HepG2 (cell line): ENCODE measurements at regions not wholly inside any gene's neighbourhood (a gene's known extent, or its start where the extent isn't known, plus 50 kb on each side); places are given as distances from the start of the nearest gene placed in this dataset.

Source experiments
- ATAC-seq: fragments of 200-7000 bp; cut with Tn5 transposase; 3 replicates; pipeline ENCODE4 v1.9.1; 2020; ENCODE audit warnings: mild to moderate bottlenecking, moderate library complexity
- BruUV-seq: library from RNA; stranded (reverse); fragments of 400-500 nt; replicated peaks from 2 replicates; lab custom pipeline; 2021; lab: Mats Ljungman, UMichigan
- CTCF ChIA-PET: fragments of 300-600 bp; formaldehyde crosslinking; extraction: SDS; loops from one replicate; lab custom pipeline; 2021; ENCODE audit warnings: low total read pairs, inconsistent platforms, low intra/inter-chr PET ratio; lab: Yijun Ruan, JAX
- POLR2A ChIA-PET: fragments of 350-600 bp; sonication (Branson Sonifier 250); formaldehyde crosslinking; loops from one replicate; lab custom pipeline; 2020; ENCODE audit warnings: antibody characterized with exemption, inconsistent platforms; lab: Yijun Ruan, JAX
- DNase-seq: peaks from one replicate; pipeline ENCODE4 v3.0.0-alpha.2; 2015; ENCODE audit warnings: low spot score
- FAIRE-seq: peaks from 3 replicates; lab custom pipeline; 2011; peaks lifted over from hg19 to GRCh38; lab: Jason Lieb, UNC
- H2AFZ ChIP-seq: one replicate; pipeline ENCODE4 v1.6.1; 2011; ENCODE audit warnings: low read length, inconsistent platforms
- H3K27ac ChIP-seq: fragments of 300-600 bp; 3 replicates; pipeline ENCODE4 v1.8.0; 2011; ENCODE audit warnings: mixed run types, mild to moderate bottlenecking, mixed read lengths, low read length, inconsistent platforms; ENCODE audit not compliant: insufficient read depth; ENCODE audit errors: extremely low read length
- H3K27me3 ChIP-seq, 2 experiments: fragments of 200-600 bp in 1 of 2; 2 replicates in 1 of 2; 3 replicates in 1 of 2; pipeline versions ENCODE4 v1.6.0 to v1.8.0; 2011; ENCODE audit warnings: low read length in 2 of 2, mild to moderate bottlenecking in 2 of 2, moderate library complexity in 2 of 2, inconsistent platforms in 1 of 2; ENCODE audit not compliant: insufficient read depth in 2 of 2, control insufficient read depth in 1 of 2
- H3K36me3 ChIP-seq, 2 experiments: fragments of 200-600 bp in 1 of 2; replicated peaks in 1 of 2; 2 replicates in 1 of 2; 3 replicates in 1 of 2; pipeline versions ENCODE4 v1.5.1 to v1.8.0; 2011; ENCODE audit warnings: low read length in 2 of 2, inconsistent platforms in 1 of 2; ENCODE audit not compliant: insufficient read depth in 2 of 2, control insufficient read depth in 1 of 2
- H3K4me1 ChIP-seq: 2 replicates; pipeline ENCODE4 v1.5.1; 2012; ENCODE audit warnings: low read length, inconsistent platforms; ENCODE audit not compliant: insufficient read depth
- H3K4me2 ChIP-seq: 2 replicates; pipeline ENCODE4 v1.6.0; 2011; ENCODE audit warnings: low read depth, low read length, inconsistent platforms
- H3K4me3 ChIP-seq, 3 experiments: fragments of 200-600 bp in 1 of 3; sonication (generic), shearing (Covaris generic) in 1 of 3; replicated peaks in 1 of 3; 2 replicates each; pipeline ENCODE4 v1.5.1; 2011 to 2016; ENCODE audit warnings: low read length in 3 of 3, inconsistent platforms in 2 of 3, low read depth in 2 of 3, mild to moderate bottlenecking in 2 of 3, control low read depth in 1 of 3, mixed read lengths in 1 of 3; ENCODE audit not compliant: insufficient read depth in 1 of 3
- H3K79me2 ChIP-seq: one replicate; pipeline ENCODE4 v1.6.1; 2011; ENCODE audit warnings: low read length, inconsistent platforms; ENCODE audit not compliant: insufficient read depth
- H3K9ac ChIP-seq: 2 replicates; pipeline ENCODE4 v1.6.0; 2011; ENCODE audit warnings: mild to moderate bottlenecking, low read depth, low read length, inconsistent platforms; ENCODE audit not compliant: insufficient read depth
- H3K9me3 ChIP-seq: 2 replicates; pipeline ENCODE4 v1.5.1; 2012; ENCODE audit warnings: mild to moderate bottlenecking, low read length
- H4K20me1 ChIP-seq: 2 replicates; pipeline ENCODE4 v1.6.0; 2011; ENCODE audit warnings: inconsistent platforms, mild to moderate bottlenecking, low read length, moderate library complexity; ENCODE audit not compliant: insufficient read depth
- CEBPG ChIP-seq: IDR thresholded peaks from 2 replicates; pipeline ENCODE4 v1.6.1; 2016
- ETV5 ChIP-seq: IDR thresholded peaks from 2 replicates; pipeline ENCODE4 v1.6.1; 2018; ENCODE audit warnings: missing biosample characterization, missing genetic modification reagents, inconsistent platforms, borderline replicate concordance
- ETV6 ChIP-seq: sonication (generic); formaldehyde crosslinking; conservative IDR thresholded peaks from 2 replicates; pipeline ENCODE4 v1.4.0; 2020; ENCODE audit warnings: missing genetic modification reagents
- GTF2F1 ChIP-seq: fragments of 150-350 bp; IDR thresholded peaks from 2 replicates; pipeline ENCODE4 v1.6.1; 2014; ENCODE audit warnings: low read length
- HCFC1 ChIP-seq: fragments of 150-350 bp; IDR thresholded peaks from 2 replicates; pipeline ENCODE4 v1.6.1; 2014; ENCODE audit warnings: low read depth, low read length
- HDAC6 ChIP-seq: fragments of 200-600 bp; sonication (generic); IDR thresholded peaks from 2 replicates; pipeline ENCODE4 v1.7.0; 2017; ENCODE audit warnings: mild to moderate bottlenecking, antibody characterized with exemption, low read length, low read depth
- KDM3A ChIP-seq: IDR thresholded peaks from 2 replicates; pipeline ENCODE4 v1.6.1; 2018; ENCODE audit warnings: low read depth, missing compliant biosample characterization
- MED13 ChIP-seq: sonication (generic); formaldehyde crosslinking; IDR thresholded peaks from 2 replicates; pipeline ENCODE4 v1.5.0; 2020; ENCODE audit warnings: missing genetic modification reagents
- MED8 ChIP-seq: sonication (generic); formaldehyde crosslinking; IDR thresholded peaks from 2 replicates; pipeline ENCODE4 v1.8.1; 2023; ENCODE audit warnings: mild to moderate bottlenecking, missing genetic modification reagents; ENCODE audit not compliant: insufficient replicate concordance
- MXI1 ChIP-seq: IDR thresholded peaks from 3 replicates; pipeline ENCODE4 v1.6.1; 2012; ENCODE audit warnings: low read depth, low read length, inconsistent platforms, borderline replicate concordance
- NPAS2 ChIP-seq: sonication (generic); formaldehyde crosslinking; IDR thresholded peaks from 2 replicates; pipeline ENCODE4 v1.8.0; 2022; ENCODE audit warnings: mild to moderate bottlenecking, missing genetic modification reagents, borderline replicate concordance
- ONECUT2 ChIP-seq: sonication (generic); formaldehyde crosslinking; IDR thresholded peaks from 2 replicates; pipeline ENCODE4 v1.4.0; 2020; ENCODE audit warnings: missing genetic modification reagents
- RNF2 ChIP-seq: fragments of 450-650 bp; conservative IDR thresholded peaks from 2 replicates; pipeline ENCODE4 v1.6.1; 2016; ENCODE audit warnings: low read depth
- SIN3A ChIP-seq: IDR thresholded peaks from 2 replicates; pipeline ENCODE4 v1.6.1; 2011; ENCODE audit warnings: low read depth, mild to moderate bottlenecking, control low read depth, low read length, borderline replicate concordance
- SOX6 ChIP-seq, 2 experiments: fragments of 450-650 bp in 1 of 2; sonication (generic) in 1 of 2; formaldehyde crosslinking in 1 of 2; IDR thresholded peaks; 2 replicates each; pipeline versions ENCODE4 v1.4.0 to v1.6.1; 2017 to 2020; ENCODE audit warnings: antibody characterized with exemption in 1 of 2, mild to moderate bottlenecking in 1 of 2, missing genetic modification reagents in 1 of 2
- ZNF180 ChIP-seq: sonication (generic); formaldehyde crosslinking; IDR thresholded peaks from 2 replicates; pipeline ENCODE4 v1.4.0; 2020; ENCODE audit warnings: low read depth, missing genetic modification reagents, borderline replicate concordance
- ZNF234 ChIP-seq: sonication (generic); formaldehyde crosslinking; conservative IDR thresholded peaks from 2 replicates; pipeline ENCODE4 v1.5.1; 2020; ENCODE audit warnings: mild to moderate bottlenecking, missing genetic modification reagents
- ZNF362 ChIP-seq: sonication (generic); formaldehyde crosslinking; IDR thresholded peaks from 2 replicates; pipeline ENCODE4 v1.4.0; 2020; ENCODE audit warnings: missing genetic modification reagents, mild to moderate bottlenecking, borderline replicate concordance
- ZNF460 ChIP-seq: sonication (generic); formaldehyde crosslinking; IDR thresholded peaks from 2 replicates; pipeline ENCODE4 v1.5.1; 2020; ENCODE audit warnings: missing genetic modification reagents, mild to moderate bottlenecking, borderline replicate concordance
- ZNF530 ChIP-seq: sonication (generic); formaldehyde crosslinking; IDR thresholded peaks from 2 replicates; pipeline ENCODE4 v1.5.0; 2020; ENCODE audit warnings: low read depth, mild to moderate bottlenecking, missing genetic modification reagents
- WGBS: methylation state at CpG from one replicate; pipeline ENCODE4 v1.1.6; 2017; ENCODE audit warnings: low lambda C conversion rate; 5-methylcytosine and 5-hydroxymethylcytosine counted together
- in situ Hi-C: cut with HindIII; loops from 2 replicates; pipeline ENCODE4 v1.10.0; 2017; ENCODE audit warnings: low pct_unique_long_range_greater_than_20kb; ENCODE audit not compliant: extremely low pct_ligation_motif_present
- intact Hi-C: fragments of 100-400 bp; cut with micrococcal nuclease; formaldehyde crosslinking; loops from one replicate; pipeline ENCODE4 v1.10.0; 2022; ENCODE audit not compliant: unreplicated experiment

DNA sequence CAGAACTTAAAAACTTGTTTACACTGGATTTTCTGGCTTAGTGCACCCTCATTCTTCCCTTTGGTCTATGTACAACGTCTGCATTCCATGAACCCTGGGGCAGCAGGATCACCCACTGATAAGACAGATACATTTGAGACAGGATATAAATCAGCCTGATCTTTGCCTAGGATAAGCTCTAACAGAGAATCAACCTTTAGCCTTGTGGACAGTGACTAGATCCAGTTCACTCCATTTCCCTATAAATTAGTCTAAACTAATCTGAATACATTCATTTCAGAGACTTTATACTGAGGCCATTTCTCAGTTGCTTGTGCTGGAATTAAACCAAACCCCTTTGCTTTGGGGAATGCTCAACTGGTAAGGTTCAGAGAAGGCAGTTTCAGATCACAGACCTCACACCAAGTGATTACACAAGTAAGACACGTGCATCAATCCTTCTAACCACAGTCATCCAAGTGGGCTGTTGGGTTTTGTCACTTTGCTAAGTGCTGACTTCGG lies 639.8 kb upstream of the FZD8 start:
- CTCF ChIA-PET: no interaction called here
- in situ Hi-C loops: no loop called here

More for the DNA sequence above, 639.8 kb upstream of the FZD8 start:
- Histone ChIP-seq H3K36me3 (no peaks in the 10 kb centered on the region), H3K27ac (no peak overlapping the region), H3K4me2 (no peak overlapping the region)
- WGBS: 2% methylated on average over 3 of the region's 3 CpGs
- DNase-seq: no peak
- no peak for TF ChIP-seq ZNF362 (CRISPR knock-in tag)
- TF ChIP-seq ZNF180 (CRISPR knock-in tag): no peak
- no peak for TF ChIP-seq ZNF530 (CRISPR knock-in tag)
- TF ChIP-seq MED13 (CRISPR knock-in tag): no peak
- no peak for TF ChIP-seq HCFC1
- no peak for TF ChIP-seq ONECUT2 (CRISPR knock-in tag)
- TF ChIP-seq GTF2F1: no peak
- no peak for TF ChIP-seq ETV6 (CRISPR knock-in tag)
- TF ChIP-seq ZNF234 (CRISPR knock-in tag): no peak
- TF ChIP-seq ZNF460 (CRISPR knock-in tag): no peak
- TF ChIP-seq MXI1: no peak
- no peak for TF ChIP-seq RNF2
- TF ChIP-seq NPAS2: no peak
- no peak for TF ChIP-seq HDAC6
- no peak for TF ChIP-seq SIN3A
- TF ChIP-seq SOX6 (IDR thresholded peaks at IDR 0.05): no peak
- TF ChIP-seq SOX6 (CRISPR knock-in tag; IDR thresholded peaks at IDR 0.05): no peak
- TF ChIP-seq CEBPG: no peak
- TF ChIP-seq KDM3A: no peak
- no peak for TF ChIP-seq ETV5
- no peak for TF ChIP-seq MED8
- TF ChIP-seq, all 625 proteins: peak for 0
- Histone ChIP-seq H3K4me3 (no peak overlapping the region), H3K79me2 (no peaks in the 10 kb centered on the region), H3K9me3 (peaks cover 15% of the 10 kb centered on the region), H3K27me3 (no peaks in the 10 kb centered on the region), H4K20me1 (no peaks in the 10 kb centered on the region), H3K9ac (no peak overlapping the region), H3K4me1 (no peaks in the 10 kb centered on the region), H2AFZ (no peak overlapping the region)
- ATAC-seq (no peak), FAIRE-seq (no peak)
- BruUV-seq: no TSS peak
- intact Hi-C loops: no loop called here
- POLR2A ChIA-PET: no interaction called here
